ENCODE measurements at regions not wholly inside any gene's neighbourhood (a gene's known extent, or its start where the extent isn't known, plus 50 kb on each side); places are given as distances from the start of the nearest gene placed in this dataset.

DNA sequence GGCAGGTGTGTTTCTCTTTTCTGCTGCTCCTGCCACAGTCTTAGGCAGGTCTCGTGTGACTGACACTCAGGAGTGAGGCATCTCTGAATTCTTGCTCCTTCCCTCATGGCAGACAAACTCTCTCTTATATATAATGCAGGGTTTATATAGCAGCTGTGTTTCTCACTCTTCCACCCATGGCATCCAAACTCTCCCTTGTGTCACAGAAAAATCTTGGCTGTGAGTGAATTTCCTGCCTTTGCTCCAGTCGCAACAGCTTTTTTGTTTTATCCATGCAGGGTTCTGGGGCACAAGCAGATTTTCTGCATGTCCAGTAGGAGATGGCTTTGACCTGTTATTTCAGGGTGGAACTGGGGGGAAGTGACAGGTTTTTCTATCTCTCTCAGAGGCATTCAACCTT is 1275.5 kb downstream of the ADGRL3 start:
- TF ChIP-seq, protein P1, sequence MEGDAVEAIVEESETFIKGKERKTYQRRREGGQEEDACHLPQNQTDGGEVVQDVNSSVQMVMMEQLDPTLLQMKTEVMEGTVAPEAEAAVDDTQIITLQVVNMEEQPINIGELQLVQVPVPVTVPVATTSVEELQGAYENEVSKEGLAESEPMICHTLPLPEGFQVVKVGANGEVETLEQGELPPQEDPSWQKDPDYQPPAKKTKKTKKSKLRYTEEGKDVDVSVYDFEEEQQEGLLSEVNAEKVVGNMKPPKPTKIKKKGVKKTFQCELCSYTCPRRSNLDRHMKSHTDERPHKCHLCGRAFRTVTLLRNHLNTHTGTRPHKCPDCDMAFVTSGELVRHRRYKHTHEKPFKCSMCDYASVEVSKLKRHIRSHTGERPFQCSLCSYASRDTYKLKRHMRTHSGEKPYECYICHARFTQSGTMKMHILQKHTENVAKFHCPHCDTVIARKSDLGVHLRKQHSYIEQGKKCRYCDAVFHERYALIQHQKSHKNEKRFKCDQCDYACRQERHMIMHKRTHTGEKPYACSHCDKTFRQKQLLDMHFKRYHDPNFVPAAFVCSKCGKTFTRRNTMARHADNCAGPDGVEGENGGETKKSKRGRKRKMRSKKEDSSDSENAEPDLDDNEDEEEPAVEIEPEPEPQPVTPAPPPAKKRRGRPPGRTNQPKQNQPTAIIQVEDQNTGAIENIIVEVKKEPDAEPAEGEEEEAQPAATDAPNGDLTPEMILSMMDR (IDR thresholded peaks at IDR 0.05; ENCODE audit: poor library complexity) = no peak
- TF ChIP-seq EZH2phosphoT487 (IDR thresholded peaks at IDR 0.05; ENCODE audit: low read depth, severe bottlenecking, unreplicated experiment) (no peak), EZH2 (IDR thresholded peaks at IDR 0.05; ENCODE audit: borderline replicate concordance) (no peak)
